RCC 7860 (cell line): ENCODE measurements at regions not wholly inside any gene's neighbourhood (a gene's known extent, or its start where the extent isn't known, plus 50 kb on each side); places are given as distances from the start of the nearest gene placed in this dataset.

ENCODE experiments used
- DNase-seq: peaks from one replicate; pipeline ENCODE4 v3.0.0-alpha.2; 2015; ENCODE audit warnings: low spot score
- FAIRE-seq: peaks from 2 replicates; lab custom pipeline; 2012; peaks lifted over from hg19 to GRCh38; lab: Jason Lieb, UNC

- FAIRE-seq (no peak), DNase-seq (no peak)
These were observed 336.9 kb upstream of the SLC24A2 start for GRCh38 chr9:20125727-20126126.

GRCh38 chr9:20119566-20119965 lies 330.7 kb upstream of the SLC24A2 start:
- no peak for FAIRE-seq
- DNase-seq = no peak

GRCh38 chr9:20117986-20118385 lies 329.1 kb upstream of the SLC24A2 start:
- no peak for DNase-seq
- no peak for FAIRE-seq

GRCh38 chr9:20117482-20117881 lies 328.6 kb upstream of the SLC24A2 start:
- FAIRE-seq (no peak), DNase-seq (no peak)

- no peak for FAIRE-seq
These were observed 326.1 kb upstream of the SLC24A2 start for GRCh38 chr9:20114974-20115373.

GRCh38 chr9:20112205-20112783 lies 323.5 kb upstream of the SLC24A2 start:
- no peak for FAIRE-seq

More at GRCh38 chr9:20114974-20115373, 326.1 kb upstream of the SLC24A2 start:
- no peak for DNase-seq

GRCh38 chr9:20111173-20111843 lies 322.5 kb upstream of the SLC24A2 start:
- no peak for DNase-seq
- no peak for FAIRE-seq

More at GRCh38 chr9:20112205-20112783, 323.5 kb upstream of the SLC24A2 start:
- DNase-seq = no peak

GRCh38 chr9:20095430-20096092 lies 306.7 kb upstream of the SLC24A2 start:
- DNase-seq (no peak), FAIRE-seq (no peak)

GRCh38 chr9:20092561-20092960 lies 303.7 kb upstream of the SLC24A2 start:
- DNase-seq = no peak
- FAIRE-seq = no peak

- FAIRE-seq = no peak
- DNase-seq = no peak
These were observed 298.6 kb upstream of the SLC24A2 start for GRCh38 chr9:20087481-20087880.

GRCh38 chr9:20085842-20086241 lies 297.0 kb upstream of the SLC24A2 start:
- no peak for DNase-seq
- no peak for FAIRE-seq

- DNase-seq = no peak
These were observed 295.3 kb upstream of the SLC24A2 start for GRCh38 chr9:20084125-20084524.

GRCh38 chr9:20083390-20083789 lies 294.6 kb upstream of the SLC24A2 start:
- DNase-seq = no peak
- FAIRE-seq = no peak

More at GRCh38 chr9:20084125-20084524, 295.3 kb upstream of the SLC24A2 start:
- no peak for FAIRE-seq

GRCh38 chr9:20082831-20083230 lies 294.0 kb upstream of the SLC24A2 start:
- no peak for DNase-seq
- no peak for FAIRE-seq

- FAIRE-seq (no peak), DNase-seq (no peak)
These were observed 293.6 kb upstream of the SLC24A2 start for GRCh38 chr9:20082406-20082805.

- no peak for FAIRE-seq
These were observed 289.4 kb upstream of the SLC24A2 start for GRCh38 chr9:20078246-20078645.

GRCh38 chr9:20074291-20074690 lies 285.5 kb upstream of the SLC24A2 start:
- FAIRE-seq = no peak
- no peak for DNase-seq

More at GRCh38 chr9:20078246-20078645, 289.4 kb upstream of the SLC24A2 start:
- no peak for DNase-seq

GRCh38 chr9:20070336-20070735 lies 281.5 kb upstream of the SLC24A2 start:
- FAIRE-seq (no peak), DNase-seq (no peak)

- FAIRE-seq = no peak
- DNase-seq = no peak
These were observed 277.2 kb upstream of the SLC24A2 start for GRCh38 chr9:20065796-20066700.

GRCh38 chr9:20065046-20065445 lies 276.2 kb upstream of the SLC24A2 start:
- DNase-seq = no peak
- no peak for FAIRE-seq

GRCh38 chr9:20054734-20055133 lies 265.9 kb upstream of the SLC24A2 start:
- no peak for FAIRE-seq

More at GRCh38 chr9:20054734-20055133, 265.9 kb upstream of the SLC24A2 start:
- no peak for DNase-seq
